Hypothalamus (tissue), 51 donors: ENCODE measurements at regions not wholly inside any gene's neighbourhood (a gene's known extent, or its start where the extent isn't known, plus 50 kb on each side); places are given as distances from the start of the nearest gene placed in this dataset.

Source experiments
- DNase-seq, 51 donors: peaks; one replicate each; lab custom pipeline; 2025; lab: John Stamatoyannopoulos, UW

DNA sequence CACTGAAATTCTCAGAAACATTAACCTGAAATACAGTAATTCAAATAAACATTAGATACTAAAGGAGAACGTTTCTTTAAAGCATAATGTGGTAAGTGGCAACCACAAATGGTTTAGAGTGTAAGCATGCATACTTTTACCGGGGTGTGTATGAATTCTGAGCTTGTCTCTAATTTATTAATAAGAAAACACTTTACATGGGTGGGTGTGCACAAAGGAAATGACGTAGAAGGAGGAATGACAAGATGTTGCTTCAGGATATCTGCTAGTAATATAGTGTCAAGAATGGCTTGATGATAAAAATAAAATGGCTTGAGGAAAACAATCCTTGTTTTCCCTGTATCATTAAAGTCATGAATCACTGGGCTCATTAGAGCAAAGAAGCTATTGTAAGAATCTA is 92.5 kb downstream of the ARL4A start:
- DNase-seq = no peak

- DNase-seq = no peak
Observed at GRCh38 chr7:12783421-12784095, 96.1 kb downstream of the ARL4A start.

GRCh38 chr7:12785473-12785872 is 98.0 kb downstream of the ARL4A start:
- no peak for DNase-seq

- no peak for DNase-seq
Observed at GRCh38 chr7:12786494-12786893, 99.1 kb downstream of the ARL4A start.

- no peak for DNase-seq
Observed at GRCh38 chr7:12788171-12788570, 100.7 kb downstream of the ARL4A start.

DNA sequence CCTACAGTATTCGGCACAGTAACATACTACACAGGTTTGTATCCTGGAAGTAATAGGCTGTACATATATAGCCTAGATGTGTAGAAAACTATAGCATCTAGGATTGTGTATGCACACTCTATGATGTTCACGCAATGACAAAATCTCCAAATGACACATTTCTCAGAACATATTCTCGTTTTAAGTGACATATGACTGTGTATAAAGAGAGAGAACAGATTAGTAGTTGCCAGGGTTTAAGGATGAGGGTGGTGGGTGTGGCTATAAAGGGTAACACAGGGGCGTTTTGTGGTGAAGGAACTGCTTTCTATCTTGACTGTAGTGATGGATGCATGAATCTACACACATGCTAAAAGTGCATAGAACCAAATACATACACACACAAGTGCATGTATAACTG is 101.2 kb downstream of the ARL4A start:
- no peak for DNase-seq

GRCh38 chr7:12794722-12795302 is 107.4 kb downstream of the ARL4A start:
- no peak for DNase-seq

DNA sequence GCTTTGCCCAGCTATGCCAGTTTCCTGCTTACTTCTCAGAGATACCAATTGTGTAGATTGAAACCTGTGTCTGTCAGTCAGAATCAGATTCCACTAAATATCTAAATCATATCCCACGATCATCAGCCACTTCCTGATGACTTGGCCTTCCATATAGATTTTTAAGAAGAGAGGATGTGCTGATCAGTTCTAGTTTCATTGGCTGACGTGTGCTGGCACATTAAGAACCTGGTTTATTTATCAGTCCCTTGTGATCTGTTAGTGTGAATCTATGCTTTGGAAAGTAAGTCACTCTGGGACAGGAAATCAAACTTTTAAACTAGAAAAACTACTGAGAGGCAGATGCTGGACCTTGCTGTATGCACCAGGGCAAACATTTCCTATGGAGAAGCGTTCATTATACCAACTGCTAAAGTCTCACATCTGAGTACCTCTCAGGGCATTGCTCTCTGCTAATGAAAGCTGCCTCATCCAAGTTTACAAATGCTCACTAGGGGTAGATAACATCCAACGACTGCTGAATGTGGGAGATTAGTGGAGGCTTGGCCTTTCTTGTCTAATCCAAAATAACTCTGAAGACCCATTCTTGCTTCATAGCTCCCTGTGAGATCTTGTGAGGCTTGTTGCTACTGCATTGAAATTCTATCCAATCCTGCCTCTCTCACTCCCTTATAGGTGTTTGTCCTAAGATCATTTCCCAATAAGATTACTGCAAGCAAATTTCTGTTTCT is 109.1 kb downstream of the ARL4A start:
- no peak for DNase-seq

DNA sequence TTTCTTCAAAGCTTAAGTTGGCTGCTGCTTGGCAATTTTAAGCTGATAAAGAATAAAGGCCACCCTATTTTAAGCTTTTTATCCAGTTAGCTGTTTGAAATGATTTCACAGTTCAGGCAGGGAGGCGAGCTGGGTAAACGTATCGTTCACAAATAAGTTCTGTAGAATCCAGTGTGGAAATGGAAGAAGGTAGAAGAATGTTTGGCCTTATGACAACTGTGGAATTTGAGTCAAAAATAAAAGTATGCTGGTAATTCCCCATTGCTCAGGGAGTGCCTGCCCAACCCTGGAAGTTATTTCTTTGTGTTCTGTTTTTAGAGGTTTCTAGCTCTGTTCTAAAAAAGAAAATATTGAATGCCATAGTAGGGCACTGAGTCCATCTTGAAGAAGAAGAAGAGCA is 113.1 kb downstream of the ARL4A start:
- no peak for DNase-seq

GRCh38 chr7:12801107-12801506 is 113.7 kb downstream of the ARL4A start:
- no peak for DNase-seq

GRCh38 chr7:12802070-12802469 is 114.6 kb downstream of the ARL4A start:
- no peak for DNase-seq

- no peak for DNase-seq
Observed at GRCh38 chr7:12803542-12803941, 116.1 kb downstream of the ARL4A start.

DNA sequence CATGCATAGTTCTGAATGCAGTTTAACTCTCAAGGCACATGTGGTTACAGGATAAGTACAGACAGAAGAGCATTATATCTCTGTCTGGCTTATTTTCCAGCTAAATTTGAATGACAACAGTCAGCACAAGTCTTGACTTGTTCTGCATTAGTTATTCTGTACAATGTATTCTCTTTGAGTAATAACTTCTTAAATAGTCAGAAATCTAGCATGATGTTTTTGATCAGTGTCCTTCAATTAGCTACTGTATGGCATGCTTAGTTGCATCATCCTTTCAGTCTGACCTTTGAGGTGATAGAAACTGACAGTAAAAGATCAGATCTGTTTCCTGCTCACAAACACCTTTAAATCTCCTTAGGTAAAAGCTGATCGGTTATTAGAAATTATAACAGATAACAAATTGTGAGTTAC is 118.1 kb downstream of the ARL4A start:
- DNase-seq = no peak

- no peak for DNase-seq
Observed at GRCh38 chr7:12805957-12806356, 118.5 kb downstream of the ARL4A start.

GRCh38 chr7:12809476-12809875 is 122.0 kb downstream of the ARL4A start:
- no peak for DNase-seq

DNA sequence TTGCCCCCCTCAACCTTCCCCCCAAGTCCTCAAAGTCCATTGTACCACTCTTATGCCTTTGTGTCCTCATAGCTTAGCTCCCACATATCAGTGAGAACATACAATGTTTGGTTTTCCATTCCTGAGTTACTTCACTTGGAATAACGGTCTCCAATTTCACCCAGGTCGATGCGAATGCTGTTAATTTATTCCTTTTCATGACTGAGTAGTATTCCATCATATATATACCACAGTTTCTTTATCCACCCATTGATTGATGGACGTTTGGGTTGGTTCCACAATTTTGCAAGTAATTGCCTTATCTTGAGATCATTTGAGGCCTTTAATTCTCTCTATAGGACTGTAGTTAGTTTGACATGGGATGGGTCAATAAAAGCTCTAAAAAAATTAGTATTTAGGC is 124.7 kb downstream of the ARL4A start:
- DNase-seq = no peak

- DNase-seq = no peak
Observed at GRCh38 chr7:12814107-12814506, 126.7 kb downstream of the ARL4A start.

DNA sequence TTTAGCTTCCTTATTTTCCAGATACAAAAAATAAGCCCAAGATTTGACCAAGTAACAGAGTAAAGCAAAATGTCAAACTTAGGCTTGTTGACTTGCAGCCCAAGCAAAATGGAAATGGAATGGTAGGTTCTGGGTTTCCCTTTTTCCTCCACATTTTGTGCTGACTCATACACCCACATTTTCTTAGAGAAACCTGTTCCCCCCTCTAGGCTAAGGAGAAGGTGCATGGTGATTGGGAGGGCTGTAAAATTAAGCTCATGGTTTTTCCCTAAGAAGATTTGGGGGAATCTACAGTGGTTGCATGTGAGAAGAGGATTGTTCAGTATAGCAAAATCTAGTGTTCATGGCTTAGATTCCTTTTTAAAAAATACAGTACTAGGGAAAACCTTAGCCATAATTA is 127.4 kb downstream of the ARL4A start:
- DNase-seq = no peak

- no peak for DNase-seq
Observed at GRCh38 chr7:12815426-12815825, 128.0 kb downstream of the ARL4A start.

- DNase-seq = no peak
Observed at GRCh38 chr7:12815871-12816270, 128.4 kb downstream of the ARL4A start.

- DNase-seq = no peak
Observed at GRCh38 chr7:12820777-12821176, 133.3 kb downstream of the ARL4A start.

GRCh38 chr7:12821746-12822145 is 134.3 kb downstream of the ARL4A start:
- DNase-seq = peak in 2 of 51 donors; percentile 10 to 13
